T-helper 1 cell treated with Interleukin-12 subunit alpha and Interleukin-12 subunit beta and Interleukin-4 antibody, amounts not matched to agents 30 μg/mL and 1 μg/mL, for 36 hours (primary cell): ENCODE measurements at regions not wholly inside any gene's neighbourhood (a gene's known extent, or its start where the extent isn't known, plus 50 kb on each side); places are given as distances from the start of the nearest gene placed in this dataset.

Experiments
- H3K27ac Mint-ChIP-seq: one replicate; pipeline ENCODE4 v1.8.0; 2021; ENCODE audit warnings: mild to moderate bottlenecking, mixed read lengths
- H3K27me3 Mint-ChIP-seq: one replicate; pipeline ENCODE4 v1.8.0; 2021; ENCODE audit warnings: low read depth, mixed read lengths
- H3K36me3 Mint-ChIP-seq: one replicate; pipeline ENCODE4 v1.8.0; 2021; ENCODE audit warnings: low read depth, mixed read lengths
- H3K4me1 Mint-ChIP-seq: one replicate; pipeline ENCODE4 v1.8.0; 2021; ENCODE audit warnings: low read depth, mixed read lengths
- H3K4me3 Mint-ChIP-seq: one replicate; pipeline ENCODE4 v1.8.0; 2021; ENCODE audit warnings: mild to moderate bottlenecking, moderate library complexity, mixed read lengths
- H3K9me3 Mint-ChIP-seq: one replicate; pipeline ENCODE4 v1.8.0; 2021; ENCODE audit warnings: mixed read lengths

GRCh38 chr22:49088801-49089791 lies 738.6 kb downstream of the BRD1 start:
- Mint-ChIP-seq H3K4me1 (no peaks in the 10 kb centered on the region), H3K9me3 (no peaks in the 10 kb centered on the region), H3K4me3 (no peak overlapping the region), H3K36me3 (no peaks in the 10 kb centered on the region), H3K27me3 (no peaks in the 10 kb centered on the region), H3K27ac (no peak overlapping the region)

DNA sequence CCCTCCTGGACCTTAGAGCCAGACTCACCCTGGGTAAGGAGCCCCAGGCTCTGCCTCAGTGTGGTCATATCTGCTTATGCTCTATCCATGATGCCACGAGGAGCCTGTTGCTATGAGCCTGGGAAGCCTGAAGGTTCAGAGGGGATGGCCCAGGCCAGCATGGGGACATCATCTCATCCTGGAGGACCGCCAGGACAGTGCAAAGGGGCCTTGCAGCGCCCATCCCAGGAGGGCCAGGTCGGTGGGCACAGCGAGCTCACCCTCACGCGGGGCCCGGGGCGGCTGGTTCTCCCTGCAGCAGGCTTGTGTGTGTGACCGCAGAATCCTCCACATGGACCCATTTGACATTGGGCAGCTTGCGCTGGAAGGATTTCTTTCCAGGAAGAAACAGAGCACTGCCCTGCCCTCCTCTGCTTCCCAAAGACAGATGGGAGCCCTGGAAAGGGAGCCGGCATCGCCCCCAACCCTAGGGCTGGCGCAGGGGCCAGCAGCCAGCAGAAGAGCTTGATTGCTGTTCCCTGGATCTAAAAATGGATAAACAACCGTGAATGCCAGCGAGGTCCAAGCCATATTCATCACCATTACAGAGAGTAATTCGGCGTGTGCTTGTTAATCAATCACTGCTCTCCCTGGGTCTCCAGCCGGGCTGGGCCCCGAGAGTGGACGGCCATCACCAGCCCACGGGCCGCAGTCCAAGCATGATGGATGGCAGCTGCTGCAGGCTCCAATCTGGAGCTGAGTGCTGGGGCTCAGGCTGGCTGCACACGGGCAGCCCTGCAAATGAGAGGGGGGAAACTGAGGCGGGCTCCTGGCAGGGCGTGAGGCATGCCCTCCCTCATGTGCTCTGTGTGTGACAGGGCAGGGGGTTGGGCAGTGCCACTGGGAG lies 739.7 kb downstream of the BRD1 start:
- H3K27ac Mint-ChIP-seq = no peak overlapping the region
- H3K4me1 Mint-ChIP-seq = no peaks in the 10 kb centered on the region
- H3K36me3 Mint-ChIP-seq = no peaks in the 10 kb centered on the region
- no peak overlapping the region for H3K4me3 Mint-ChIP-seq
- H3K27me3 Mint-ChIP-seq = no peaks in the 10 kb centered on the region
- no peaks in the 10 kb centered on the region for H3K9me3 Mint-ChIP-seq

- Mint-ChIP-seq H3K27ac (no peak overlapping the region), H3K36me3 (no peaks in the 10 kb centered on the region), H3K4me3 (no peak overlapping the region), H3K27me3 (no peaks in the 10 kb centered on the region), H3K9me3 (no peaks in the 10 kb centered on the region), H3K4me1 (no peaks in the 10 kb centered on the region)
Observed at GRCh38 chr22:49087198-49087597, 740.5 kb downstream of the BRD1 start.

GRCh38 chr22:49086606-49087157 lies 741.0 kb downstream of the BRD1 start:
- Mint-ChIP-seq H3K27me3 (no peaks in the 10 kb centered on the region), H3K36me3 (no peaks in the 10 kb centered on the region), H3K4me3 (no peak overlapping the region), H3K27ac (no peak overlapping the region), H3K9me3 (no peaks in the 10 kb centered on the region), H3K4me1 (no peaks in the 10 kb centered on the region)

GRCh38 chr22:49086181-49086580 lies 741.5 kb downstream of the BRD1 start:
- Mint-ChIP-seq H3K9me3 (no peaks in the 10 kb centered on the region), H3K27me3 (no peaks in the 10 kb centered on the region), H3K4me1 (no peaks in the 10 kb centered on the region), H3K27ac (no peak overlapping the region), H3K36me3 (no peaks in the 10 kb centered on the region), H3K4me3 (no peak overlapping the region)

DNA sequence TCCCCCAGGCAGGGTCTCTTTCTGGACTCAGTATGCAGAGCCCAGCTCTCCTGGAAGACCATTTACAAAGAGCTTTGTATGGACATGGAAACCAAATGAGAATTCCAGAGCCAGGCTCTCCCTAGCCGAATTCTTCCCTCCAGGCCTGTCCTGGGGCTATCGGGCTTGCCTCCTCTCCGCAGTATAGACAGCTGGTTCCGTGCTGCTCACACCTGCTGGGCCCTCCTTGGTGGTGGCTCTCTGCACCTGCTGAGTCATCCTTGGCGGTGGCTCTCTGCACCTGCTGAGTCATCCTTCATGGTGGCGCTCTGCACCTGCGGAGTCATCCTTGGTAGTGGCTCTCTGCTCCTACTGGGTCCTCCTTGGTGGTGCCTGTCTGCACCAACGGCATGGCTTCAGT lies 743.5 kb downstream of the BRD1 start:
- Mint-ChIP-seq H3K4me1 (no peaks in the 10 kb centered on the region), H3K27me3 (no peaks in the 10 kb centered on the region), H3K36me3 (no peaks in the 10 kb centered on the region), H3K4me3 (no peak overlapping the region), H3K9me3 (no peaks in the 10 kb centered on the region), H3K27ac (no peak overlapping the region)

- no peaks in the 10 kb centered on the region for H3K4me1 Mint-ChIP-seq
- no peaks in the 10 kb centered on the region for H3K27me3 Mint-ChIP-seq
- no peaks in the 10 kb centered on the region for H3K36me3 Mint-ChIP-seq
- no peak overlapping the region for H3K27ac Mint-ChIP-seq
- H3K9me3 Mint-ChIP-seq = no peaks in the 10 kb centered on the region
- H3K4me3 Mint-ChIP-seq = no peak overlapping the region
Observed at GRCh38 chr22:49083607-49084006, 744.1 kb downstream of the BRD1 start.

- H3K36me3 Mint-ChIP-seq = no peaks in the 10 kb centered on the region
Observed at GRCh38 chr22:49082451-49082850, 745.2 kb downstream of the BRD1 start.

GRCh38 chr22:49081926-49082325 lies 745.7 kb downstream of the BRD1 start:
- H3K27me3 Mint-ChIP-seq = no peaks in the 10 kb centered on the region
- H3K27ac Mint-ChIP-seq = no peak overlapping the region
- no peak overlapping the region for H3K4me3 Mint-ChIP-seq
- no peaks in the 10 kb centered on the region for H3K9me3 Mint-ChIP-seq
- no peaks in the 10 kb centered on the region for H3K4me1 Mint-ChIP-seq
- H3K36me3 Mint-ChIP-seq = no peaks in the 10 kb centered on the region

More at GRCh38 chr22:49082451-49082850, 745.2 kb downstream of the BRD1 start:
- no peak overlapping the region for H3K4me3 Mint-ChIP-seq
- no peaks in the 10 kb centered on the region for H3K4me1 Mint-ChIP-seq
- H3K27ac Mint-ChIP-seq = no peak overlapping the region
- no peaks in the 10 kb centered on the region for H3K27me3 Mint-ChIP-seq
- no peaks in the 10 kb centered on the region for H3K9me3 Mint-ChIP-seq

- H3K9me3 Mint-ChIP-seq = no peaks in the 10 kb centered on the region
- no peaks in the 10 kb centered on the region for H3K27me3 Mint-ChIP-seq
- H3K36me3 Mint-ChIP-seq = no peaks in the 10 kb centered on the region
Observed at GRCh38 chr22:49081261-49081666, 746.4 kb downstream of the BRD1 start.

GRCh38 chr22:49080631-49081030 lies 747.0 kb downstream of the BRD1 start:
- H3K9me3 Mint-ChIP-seq = no peaks in the 10 kb centered on the region

More at GRCh38 chr22:49081261-49081666, 746.4 kb downstream of the BRD1 start:
- H3K27ac Mint-ChIP-seq = no peak overlapping the region
- no peak overlapping the region for H3K4me3 Mint-ChIP-seq
- H3K4me1 Mint-ChIP-seq = no peaks in the 10 kb centered on the region

GRCh38 chr22:49079743-49080500 lies 747.8 kb downstream of the BRD1 start:
- H3K9me3 Mint-ChIP-seq = no peaks in the 10 kb centered on the region
- no peaks in the 10 kb centered on the region for H3K4me1 Mint-ChIP-seq
- no peaks in the 10 kb centered on the region for H3K27me3 Mint-ChIP-seq
- H3K27ac Mint-ChIP-seq = no peak overlapping the region
- H3K4me3 Mint-ChIP-seq = no peak overlapping the region
- H3K36me3 Mint-ChIP-seq = no peaks in the 10 kb centered on the region

More at GRCh38 chr22:49080631-49081030, 747.0 kb downstream of the BRD1 start:
- Mint-ChIP-seq H3K4me3 (no peak overlapping the region), H3K36me3 (no peaks in the 10 kb centered on the region), H3K27me3 (no peaks in the 10 kb centered on the region), H3K4me1 (no peaks in the 10 kb centered on the region), H3K27ac (no peak overlapping the region)

DNA sequence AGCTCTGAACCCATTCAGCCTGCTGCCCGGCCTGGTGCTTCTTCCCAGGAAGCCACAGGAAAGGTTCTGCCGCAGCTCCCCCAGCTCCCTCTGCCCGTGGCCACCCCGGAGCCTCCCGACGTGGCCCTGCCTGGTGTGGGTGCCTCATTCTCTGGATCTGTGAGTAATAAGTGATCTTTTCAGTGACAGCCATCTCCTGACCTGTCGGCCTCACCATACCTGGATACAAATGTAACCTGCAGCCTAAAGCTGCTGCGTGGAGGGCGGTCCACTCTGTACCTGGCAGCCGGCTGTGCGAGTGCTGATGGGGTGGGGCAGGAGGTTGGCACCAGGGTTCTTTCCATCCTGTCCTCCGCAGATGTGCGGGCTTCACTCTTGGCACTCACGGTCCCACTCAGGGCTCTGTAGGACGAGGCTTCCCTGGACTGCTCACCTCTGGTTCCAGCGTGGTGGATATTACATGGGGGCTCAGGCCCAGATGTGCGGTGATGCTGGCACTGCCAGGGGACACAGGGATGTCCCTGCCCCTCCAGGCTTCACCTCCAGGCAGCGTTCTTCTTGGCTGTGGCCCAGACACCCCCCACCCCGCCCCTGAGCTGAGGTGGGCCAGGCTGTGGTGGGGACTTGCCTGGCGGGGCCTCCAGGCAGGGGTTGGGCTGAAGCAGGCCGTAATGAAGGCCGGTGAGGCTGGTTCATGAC lies 748.5 kb downstream of the BRD1 start:
- Mint-ChIP-seq H3K27me3 (no peaks in the 10 kb centered on the region), H3K4me3 (no peak overlapping the region), H3K4me1 (no peaks in the 10 kb centered on the region), H3K27ac (no peak overlapping the region), H3K9me3 (no peaks in the 10 kb centered on the region), H3K36me3 (no peaks in the 10 kb centered on the region)
